Hepatocyte (in vitro differentiated cells): ENCODE measurements at regions not wholly inside any gene's neighbourhood (a gene's known extent, or its start where the extent isn't known, plus 50 kb on each side); places are given as distances from the start of the nearest gene placed in this dataset.

ENCODE experiments used
- CTCF ChIP-seq: fragments of 200-600 bp; sonication (generic); IDR thresholded peaks from 2 replicates; pipeline ENCODE4 v1.5.1; 2016; ENCODE audit warnings: antibody characterized with exemption, mild to moderate bottlenecking; ENCODE audit not compliant: poor library complexity
- EZH2 ChIP-seq: fragments of 200-600 bp; sonication (generic); IDR thresholded peaks from 2 replicates; pipeline ENCODE4 v1.6.1; 2016; ENCODE audit warnings: antibody characterized with exemption, mild to moderate bottlenecking, borderline replicate concordance
- EZH2phosphoT487 ChIP-seq: fragments of 200-600 bp; sonication (generic); IDR thresholded peaks from one replicate; pipeline ENCODE4 v1.6.1; 2018; ENCODE audit warnings: antibody characterized with exemption, mild to moderate bottlenecking, low read depth, moderate library complexity; ENCODE audit not compliant: unreplicated experiment, severe bottlenecking

- no peak for TF ChIP-seq CTCF
- no peak for TF ChIP-seq EZH2phosphoT487
- TF ChIP-seq EZH2, result no peak
Measured at GRCh38 chr14:56036353-56036752, 81.9 kb upstream of the PELI2 start.
